Stomach (tissue), 8 donors: ENCODE measurements at regions not wholly inside any gene's neighbourhood (a gene's known extent, or its start where the extent isn't known, plus 50 kb on each side); places are given as distances from the start of the nearest gene placed in this dataset.

Source experiments
- DNase-seq, 2 donors: peaks; one replicate each; pipeline versions ENCODE4 v3.0.0 to v3.0.0-alpha.2; 2013 to 2019
- H3K27ac ChIP-seq, 5 donors: fragments of 200-600 bp in 4 of 5; sonication (generic) in 4 of 5; one replicate each; pipeline ENCODE4 v1.5.1; 2013 to 2019; ENCODE audit warnings: mild to moderate bottlenecking in 1 of 5, moderate library complexity in 1 of 5
- H3K27me3 ChIP-seq, 3 donors: fragments of 200-600 bp; sonication (generic); one replicate each; pipeline ENCODE4 v1.5.1; 2017 to 2019; ENCODE audit warnings: mixed run types in 1 of 3
- H3K36me3 ChIP-seq, 4 donors: fragments of 200-600 bp; sonication (generic); 1 replicate in 3 of 4; 2 replicates in 1 of 4; pipeline ENCODE4 v1.5.1; 2016 to 2019
- H3K4me1 ChIP-seq, 4 donors: fragments of 200-600 bp; sonication (generic); one replicate each; pipeline ENCODE4 v1.5.1; 2016 to 2019
- H3K4me3 ChIP-seq, 4 donors: fragments of 200-600 bp; sonication (generic) in 3 of 4; one replicate each; pipeline ENCODE4 v1.5.1; 2016 to 2019; ENCODE audit warnings: mild to moderate bottlenecking in 1 of 4
- H3K9me3 ChIP-seq, 4 donors: fragments of 200-600 bp; sonication (generic); one replicate each; pipeline ENCODE4 v1.5.1; 2016 to 2019
- EP300 ChIP-seq: sonication (generic); formaldehyde crosslinking; IDR thresholded peaks from one replicate; pipeline ENCODE4 v1.6.1; 2017; ENCODE audit warnings: antibody characterized with exemption
- POLR2A ChIP-seq, 4 donors: fragments of 450-650 bp; IDR thresholded peaks; one replicate each; pipeline ENCODE4 v1.6.1; 2016; ENCODE audit warnings: antibody characterized with exemption in 4 of 4, control low read depth in 2 of 4, mild to moderate bottlenecking in 1 of 4, moderate library complexity in 1 of 4
- POLR2AphosphoS5 ChIP-seq, 3 donors: sonication (generic); formaldehyde crosslinking; IDR thresholded peaks; one replicate each; pipeline ENCODE4 v1.6.1; 2016; ENCODE audit warnings: antibody characterized with exemption in 3 of 3
- WGBS, 5 donors: extraction: QIAGEN DNeasy Blood & Tissue Kit in 3 of 5; methylation state at CpG; one replicate each; pipeline versions ENCODE4 v1.1.5 to v1.1.7; 2013 to 2018; 5-methylcytosine and 5-hydroxymethylcytosine counted together
- intact Hi-C: fragments of 100-400 bp; cut with DNase I; formaldehyde crosslinking; loops from one replicate; pipeline ENCODE4 v1.15.1; 2023; ENCODE audit warnings: low total_unique reads
- TF ChIP-seq, protein P1 (sequence below), 7 experiments: fragments of 450-650 bp in 4 of 7; fragments of 200-600 bp in 3 of 7; sonication (generic) in 3 of 7; IDR thresholded peaks; one replicate each; pipeline ENCODE4 v1.5.1; 2016 to 2019; ENCODE audit warnings: antibody characterized with exemption in 7 of 7, control low read depth in 2 of 7, mild to moderate bottlenecking in 1 of 7
- donor health status: healthy with polysubstance abuse.
- donor health status: Bipolar disorder and iron deficiency.
- donor health status: healthy.

DNA sequence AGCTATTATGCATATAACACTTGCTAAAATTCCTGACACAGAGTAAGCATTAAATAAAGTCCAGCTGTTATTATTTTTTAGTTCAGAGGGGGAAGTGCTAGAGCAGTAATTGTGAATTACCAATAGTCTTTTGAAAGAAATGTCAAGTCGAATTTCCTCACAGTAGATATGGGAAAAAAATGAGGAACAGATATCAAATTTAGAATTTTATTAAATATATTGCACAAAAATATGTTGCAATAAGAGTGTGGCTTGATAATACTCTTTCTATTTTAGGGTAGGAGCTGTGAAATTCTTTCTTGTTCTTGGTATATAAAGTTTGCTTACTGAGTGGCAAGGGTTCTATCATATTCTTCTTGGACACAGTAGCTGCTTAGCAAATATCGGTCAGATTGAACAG is 181.3 kb downstream of the NFKBIZ start:
- no peak for DNase-seq
- Histone ChIP-seq H3K27me3 (no peaks in the 10 kb centered on the region), H3K4me1 (no peaks in the 10 kb centered on the region), H3K4me3 (no peak overlapping the region), H3K36me3 (no peaks in the 10 kb centered on the region), H3K9me3 (no peaks in the 10 kb centered on the region), H3K27ac (no peak overlapping the region)
- WGBS, 5 donors: 81 to 90% (median 87%) methylated on average over 2 of the region's 2 CpGs
- TF ChIP-seq, protein P1, sequence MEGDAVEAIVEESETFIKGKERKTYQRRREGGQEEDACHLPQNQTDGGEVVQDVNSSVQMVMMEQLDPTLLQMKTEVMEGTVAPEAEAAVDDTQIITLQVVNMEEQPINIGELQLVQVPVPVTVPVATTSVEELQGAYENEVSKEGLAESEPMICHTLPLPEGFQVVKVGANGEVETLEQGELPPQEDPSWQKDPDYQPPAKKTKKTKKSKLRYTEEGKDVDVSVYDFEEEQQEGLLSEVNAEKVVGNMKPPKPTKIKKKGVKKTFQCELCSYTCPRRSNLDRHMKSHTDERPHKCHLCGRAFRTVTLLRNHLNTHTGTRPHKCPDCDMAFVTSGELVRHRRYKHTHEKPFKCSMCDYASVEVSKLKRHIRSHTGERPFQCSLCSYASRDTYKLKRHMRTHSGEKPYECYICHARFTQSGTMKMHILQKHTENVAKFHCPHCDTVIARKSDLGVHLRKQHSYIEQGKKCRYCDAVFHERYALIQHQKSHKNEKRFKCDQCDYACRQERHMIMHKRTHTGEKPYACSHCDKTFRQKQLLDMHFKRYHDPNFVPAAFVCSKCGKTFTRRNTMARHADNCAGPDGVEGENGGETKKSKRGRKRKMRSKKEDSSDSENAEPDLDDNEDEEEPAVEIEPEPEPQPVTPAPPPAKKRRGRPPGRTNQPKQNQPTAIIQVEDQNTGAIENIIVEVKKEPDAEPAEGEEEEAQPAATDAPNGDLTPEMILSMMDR (IDR thresholded peaks at IDR 0.05): no peak
- TF ChIP-seq EP300 (no peak), POLR2AphosphoS5 (IDR thresholded peaks at IDR 0.05) (no peak), POLR2A (IDR thresholded peaks at IDR 0.05) (no peak)
- intact Hi-C loops: no loop called here

DNA sequence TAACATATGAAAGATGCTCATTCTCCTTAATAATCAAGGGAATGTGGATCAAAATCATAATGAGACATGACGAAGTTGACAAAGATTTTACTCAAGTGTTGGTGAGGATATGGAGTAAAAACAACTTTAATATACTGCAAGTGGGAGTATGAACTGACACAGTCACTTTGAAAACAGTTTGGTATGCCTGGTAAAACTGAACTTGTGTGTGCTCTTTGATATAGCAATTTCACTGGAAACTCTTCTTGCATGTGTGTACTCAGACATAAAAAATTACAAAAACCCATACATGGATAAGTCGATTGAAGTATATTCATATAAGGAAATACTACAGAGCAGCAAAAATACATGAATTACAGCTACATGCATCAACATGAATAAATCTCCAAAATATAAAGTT is 182.5 kb downstream of the NFKBIZ start:
- H3K4me1 ChIP-seq: no peaks in the 10 kb centered on the region
- no peak overlapping the region for H3K27ac ChIP-seq
- intact Hi-C loops: no loop called here
- no peak overlapping the region for H3K4me3 ChIP-seq
- TF ChIP-seq POLR2A (IDR thresholded peaks at IDR 0.05): no peak
- TF ChIP-seq POLR2AphosphoS5 (IDR thresholded peaks at IDR 0.05): no peak
- TF ChIP-seq EP300: no peak
- TF ChIP-seq, protein P1 (IDR thresholded peaks at IDR 0.05): no peak
- no peaks in the 10 kb centered on the region for H3K27me3 ChIP-seq
- H3K36me3 ChIP-seq: no peaks in the 10 kb centered on the region
- 88 to 97% (median 92%) methylated on average over 2 of the region's 2 CpGs for WGBS, 5 donors
- DNase-seq: no peak
- H3K9me3 ChIP-seq: no peaks in the 10 kb centered on the region

DNA sequence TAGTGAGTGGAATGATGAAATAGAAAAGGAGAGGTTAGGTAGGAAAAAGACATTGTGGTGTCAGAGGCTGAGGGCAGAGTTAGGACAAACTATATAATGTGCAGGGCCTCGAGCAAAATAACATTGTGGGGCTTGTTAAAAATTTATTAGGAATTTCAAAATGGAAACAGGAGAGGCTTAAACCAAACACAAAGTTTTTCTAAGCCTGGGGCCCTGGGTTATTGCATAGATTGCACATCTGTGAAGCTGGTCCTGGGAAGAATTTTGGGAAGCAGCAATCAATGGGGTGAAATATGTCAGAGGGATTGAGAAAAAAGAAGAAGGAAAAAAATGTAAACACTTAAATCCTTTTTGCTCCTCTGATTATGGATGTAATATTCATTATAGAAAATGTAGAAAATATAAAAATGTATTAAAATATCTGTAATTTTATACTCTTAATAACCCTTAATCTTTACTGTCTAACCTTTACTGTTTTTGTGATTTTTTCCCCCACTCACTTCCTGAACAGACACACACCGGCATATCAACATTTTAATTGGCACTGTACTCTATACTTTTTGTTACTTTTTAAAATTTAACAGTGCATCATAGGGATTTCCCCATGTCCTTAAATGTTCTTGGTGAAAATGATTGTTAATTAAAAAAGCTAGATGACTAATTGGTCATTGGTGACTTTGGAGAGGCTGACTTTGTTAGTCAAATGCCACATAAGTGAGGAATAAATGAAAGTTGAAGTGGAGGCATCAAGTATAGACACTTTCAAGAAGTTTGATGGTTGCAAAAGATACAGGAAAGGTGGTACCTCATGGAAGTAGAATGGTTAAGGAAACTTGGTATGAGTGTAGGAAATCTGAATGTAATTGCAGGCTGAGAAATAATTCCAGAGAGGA is 183.4 kb downstream of the NFKBIZ start:
- Histone ChIP-seq H3K27me3 (no peaks in the 10 kb centered on the region), H3K4me1 (no peaks in the 10 kb centered on the region), H3K9me3 (no peaks in the 10 kb centered on the region), H3K4me3 (no peak overlapping the region), H3K36me3 (no peaks in the 10 kb centered on the region), H3K27ac (no peak overlapping the region)
- 77 to 84% (median 82%) methylated on average over 2 of the region's 2 CpGs for WGBS, 5 donors
- TF ChIP-seq POLR2A (IDR thresholded peaks at IDR 0.05): no peak
- TF ChIP-seq, protein P1 (IDR thresholded peaks at IDR 0.05): no peak
- TF ChIP-seq EP300: no peak
- no peak for TF ChIP-seq POLR2AphosphoS5 (IDR thresholded peaks at IDR 0.05)
- DNase-seq: no peak
- intact Hi-C loops: no loop called here

DNA sequence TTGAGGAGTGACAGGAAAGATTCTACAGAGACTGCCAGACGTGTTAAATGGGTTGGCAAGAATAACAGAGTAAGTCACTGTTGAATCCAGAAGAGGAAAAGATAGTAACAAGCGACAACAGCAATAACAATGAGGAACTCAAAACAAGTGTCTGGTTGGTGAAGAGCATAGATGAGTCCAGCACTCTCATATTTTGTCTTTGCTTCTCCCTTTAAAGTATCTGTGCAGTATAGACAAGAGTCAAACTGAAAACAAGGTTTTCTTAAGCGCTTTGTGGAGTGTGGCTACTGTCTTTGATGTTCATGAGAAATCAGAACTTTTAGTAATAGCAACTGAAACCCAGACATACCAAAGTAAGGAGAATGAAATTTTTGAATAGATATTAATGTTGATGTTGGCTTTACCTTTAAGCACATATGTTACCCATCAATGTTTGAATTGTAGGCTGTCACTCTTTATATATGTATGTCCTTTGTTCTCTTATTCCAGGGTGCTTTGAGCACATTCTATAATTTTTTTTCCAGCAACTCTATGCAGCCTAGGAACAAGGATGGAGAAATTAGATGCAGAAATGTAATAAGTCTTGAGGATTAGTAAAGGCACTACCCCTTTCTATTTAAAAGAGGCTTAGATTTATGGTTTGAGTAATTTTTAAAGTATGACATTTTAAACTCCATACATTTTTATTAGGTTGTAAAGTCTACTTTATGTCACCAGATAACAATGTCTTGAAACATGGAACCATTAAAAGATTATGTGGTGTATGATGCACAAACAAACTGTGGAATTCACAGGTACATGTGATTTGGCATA is 185.5 kb downstream of the NFKBIZ start:
- no peak for DNase-seq
- H3K4me1 ChIP-seq: no peaks in the 10 kb centered on the region
- peaks cover 0 to 5% (median 1%) of the 10 kb centered on the region in 4 donors for H3K9me3 ChIP-seq
- 83 to 91% (median 89%) methylated on average over 3 of the region's 3 CpGs for WGBS, 5 donors
- no peak overlapping the region for H3K4me3 ChIP-seq
- no peaks in the 10 kb centered on the region for H3K36me3 ChIP-seq
- intact Hi-C loops: no loop called here
- no peak overlapping the region for H3K27ac ChIP-seq
- no peaks in the 10 kb centered on the region for H3K27me3 ChIP-seq
- TF ChIP-seq POLR2A (IDR thresholded peaks at IDR 0.05) (no peak), EP300 (no peak), POLR2AphosphoS5 (IDR thresholded peaks at IDR 0.05) (no peak)
- TF ChIP-seq, protein P1 (IDR thresholded peaks at IDR 0.05): no peak
